Esophagus squamous epithelium (tissue), 5 donors: ENCODE measurements at regions not wholly inside any gene's neighbourhood (a gene's known extent, or its start where the extent isn't known, plus 50 kb on each side); places are given as distances from the start of the nearest gene placed in this dataset.

Source experiments
- DNase-seq: peaks from one replicate; lab custom pipeline; 2025; lab: John Stamatoyannopoulos, UW
- H3K27ac ChIP-seq, 4 donors: fragments of 200-600 bp; sonication (generic); one replicate each; pipeline ENCODE4 v1.5.1; 2016 to 2019; ENCODE audit warnings: mild to moderate bottlenecking in 1 of 4
- H3K27me3 ChIP-seq, 4 donors: fragments of 200-600 bp; sonication (generic); 1 replicate in 3 of 4; 2 replicates in 1 of 4; pipeline versions ENCODE4 v1.5.1 to v1.6.0; 2017 to 2021; ENCODE audit warnings: antibody characterized with exemption in 1 of 4
- H3K36me3 ChIP-seq, 3 donors: fragments of 200-600 bp; sonication (generic); one replicate each; pipeline ENCODE4 v1.5.1; 2016 to 2019
- H3K4me1 ChIP-seq, 3 donors: fragments of 200-600 bp; sonication (generic); one replicate each; pipeline ENCODE4 v1.5.1; 2017 to 2019
- H3K4me3 ChIP-seq, 4 donors: fragments of 200-600 bp; sonication (generic); 1 replicate in 3 of 4; 2 replicates in 1 of 4; pipeline ENCODE4 v1.5.1; 2016 to 2019; ENCODE audit warnings: mild to moderate bottlenecking in 2 of 4, moderate library complexity in 1 of 4
- H3K9me3 ChIP-seq, 3 donors: fragments of 200-600 bp; sonication (generic); one replicate each; pipeline ENCODE4 v1.5.1; 2016 to 2019
- CTCF ChIP-seq, 6 experiments: fragments of 450-650 bp in 4 of 6; fragments of 200-600 bp in 2 of 6; sonication (generic) in 2 of 6; IDR thresholded peaks; one replicate each; pipeline ENCODE4 v1.5.1; 2016 to 2019; ENCODE audit warnings: antibody characterized with exemption in 6 of 6, mild to moderate bottlenecking in 4 of 6, moderate library complexity in 4 of 6
- POLR2A ChIP-seq, 4 donors: fragments of 450-650 bp; IDR thresholded peaks; one replicate each; pipeline ENCODE4 v1.6.1; 2017; ENCODE audit warnings: antibody characterized with exemption in 4 of 4, mild to moderate bottlenecking in 4 of 4, moderate library complexity in 3 of 4
- WGBS, 2 donors: methylation state at CpG; one replicate each; pipeline ENCODE4 v1.1.5; 2018; 5-methylcytosine and 5-hydroxymethylcytosine counted together
- intact Hi-C: fragments of 100-400 bp; cut with DNase I; formaldehyde crosslinking; loops from one replicate; pipeline ENCODE4 v1.15.0; 2022
- donor health status: DM: yes; HTN: yes; CAD: no.

- Histone ChIP-seq H3K36me3 (no peaks in the 10 kb centered on the region), H3K27me3 (no peaks in the 10 kb centered on the region), H3K27ac (no peak overlapping the region), H3K4me3 (no peak overlapping the region), H3K9me3 (no peaks in the 10 kb centered on the region), H3K4me1 (no peaks in the 10 kb centered on the region)
- no peak for DNase-seq
- intact Hi-C loops, result no loop called here
- 81 to 85% methylated on average over 5 to 6 of the region's 6 CpGs for WGBS, 2 donors
- TF ChIP-seq CTCF (IDR thresholded peaks at IDR 0.05), result no peak
- TF ChIP-seq POLR2A (IDR thresholded peaks at IDR 0.05), result no peak
These were observed 111.8 kb upstream of the UQCRFS1 start for GRCh38 chr19:29324717-29325116.

- DNase-seq, result no peak
- TF ChIP-seq POLR2A (IDR thresholded peaks at IDR 0.05), result no peak
- no peak for TF ChIP-seq CTCF (IDR thresholded peaks at IDR 0.05)
- no peaks in the 10 kb centered on the region for H3K4me1 ChIP-seq
- H3K36me3 ChIP-seq, result no peaks in the 10 kb centered on the region
- 57 to 59% methylated on average over 11 of the region's 11 CpGs for WGBS, 2 donors
- H3K27ac ChIP-seq, result no peak overlapping the region
- intact Hi-C loops, result no loop called here
- H3K4me3 ChIP-seq, result no peak overlapping the region
- no peaks in the 10 kb centered on the region for H3K27me3 ChIP-seq
- H3K9me3 ChIP-seq, result no peaks in the 10 kb centered on the region
These were observed 112.5 kb upstream of the UQCRFS1 start for GRCh38 chr19:29325241-29325975.

GRCh38 chr19:29326351-29326750, 113.4 kb upstream of the UQCRFS1 start:
- Histone ChIP-seq H3K27me3 (no peaks in the 10 kb centered on the region), H3K36me3 (no peaks in the 10 kb centered on the region), H3K4me3 (no peak overlapping the region), H3K9me3 (no peaks in the 10 kb centered on the region), H3K4me1 (no peaks in the 10 kb centered on the region), H3K27ac (no peak overlapping the region)
- 67 to 68% methylated on average over 4 of the region's 4 CpGs for WGBS, 2 donors
- TF ChIP-seq POLR2A (IDR thresholded peaks at IDR 0.05), result no peak
- no peak for TF ChIP-seq CTCF (IDR thresholded peaks at IDR 0.05)
- no peak for DNase-seq
- intact Hi-C loops, result no loop called here

GRCh38 chr19:29326849-29327840, 114.2 kb upstream of the UQCRFS1 start:
- Histone ChIP-seq H3K9me3 (no peaks in the 10 kb centered on the region), H3K4me3 (no peak overlapping the region), H3K36me3 (no peaks in the 10 kb centered on the region), H3K27ac (no peak overlapping the region), H3K4me1 (no peaks in the 10 kb centered on the region), H3K27me3 (no peaks in the 10 kb centered on the region)
- no peak for TF ChIP-seq POLR2A (IDR thresholded peaks at IDR 0.05)
- DNase-seq, result no peak
- intact Hi-C loops, result no loop called here
- WGBS, 2 donors, result 43 to 49% methylated on average over 4 to 11 of the region's 14 CpGs

GRCh38 chr19:29328586-29328985, 115.6 kb upstream of the UQCRFS1 start:
- no peaks in the 10 kb centered on the region for H3K27me3 ChIP-seq
- DNase-seq, result no peak
- H3K36me3 ChIP-seq, result no peaks in the 10 kb centered on the region
- TF ChIP-seq POLR2A (IDR thresholded peaks at IDR 0.05) (no peak), CTCF (IDR thresholded peaks at IDR 0.05) (no peak)
- H3K27ac ChIP-seq, result no peak overlapping the region
- H3K9me3 ChIP-seq, result no peaks in the 10 kb centered on the region
- WGBS, 2 donors, result 27 to 53% methylated on average over 2 of the region's 2 CpGs
- no peaks in the 10 kb centered on the region for H3K4me1 ChIP-seq
- no peak overlapping the region for H3K4me3 ChIP-seq
- intact Hi-C loops, result no loop called here
